Astrocyte of the spinal cord (primary cell): ENCODE measurements at regions not wholly inside any gene's neighbourhood (a gene's known extent, or its start where the extent isn't known, plus 50 kb on each side); places are given as distances from the start of the nearest gene placed in this dataset.

Experiments
- DNase-seq: peaks from one replicate; pipeline ENCODE4 v3.0.0; 2011; ENCODE audit warnings: low read depth, low spot score
- H3K4me3 ChIP-seq: 2 replicates; pipeline ENCODE4 v1.5.1; 2011; ENCODE audit warnings: low read depth, mild to moderate bottlenecking, low read length, moderate library complexity
- CTCF ChIP-seq: IDR thresholded peaks from 2 replicates; pipeline ENCODE4 v1.5.1; 2012; ENCODE audit warnings: low read depth, mild to moderate bottlenecking, low read length, inconsistent platforms
- in situ Hi-C: cut with HindIII; loops from 2 replicates; pipeline ENCODE4 v1.10.0; 2017; ENCODE audit warnings: low sequenced_read_pairs

- TF ChIP-seq CTCF = no peak
- H3K4me3 ChIP-seq = no peak overlapping the region
- in situ Hi-C loops = no loop called here
- DNase-seq = no peak
Measured at GRCh38 chr14:98721061-98721460, 550.9 kb downstream of the BCL11B start.

- in situ Hi-C loops = no loop called here
- H3K4me3 ChIP-seq = no peak overlapping the region
- no peak for DNase-seq
- TF ChIP-seq CTCF = no peak
Measured at GRCh38 chr14:98724734-98725133, 547.3 kb downstream of the BCL11B start.

GRCh38 chr14:98725191-98725590 is 546.8 kb downstream of the BCL11B start:
- H3K4me3 ChIP-seq = no peak overlapping the region
- in situ Hi-C loops = no loop called here
- no peak for DNase-seq
- no peak for TF ChIP-seq CTCF

GRCh38 chr14:98725676-98726075 is 546.3 kb downstream of the BCL11B start:
- TF ChIP-seq CTCF = no peak
- H3K4me3 ChIP-seq = no peak overlapping the region
- DNase-seq = no peak
- in situ Hi-C loops = no loop called here

- no peak overlapping the region for H3K4me3 ChIP-seq
- no peak for TF ChIP-seq CTCF
- in situ Hi-C loops = no loop called here
- no peak for DNase-seq
Measured at GRCh38 chr14:98726585-98727405, 545.2 kb downstream of the BCL11B start.

GRCh38 chr14:98728024-98728423 is 544.0 kb downstream of the BCL11B start:
- TF ChIP-seq CTCF = no peak
- no peak for DNase-seq
- no peak overlapping the region for H3K4me3 ChIP-seq
- in situ Hi-C loops = no loop called here
